GM13976 (cell line): ENCODE measurements at regions not wholly inside any gene's neighbourhood (a gene's known extent, or its start where the extent isn't known, plus 50 kb on each side); places are given as distances from the start of the nearest gene placed in this dataset.

Source experiments
- DNase-seq: peaks from one replicate; pipeline ENCODE4 v3.0.0; 2012; ENCODE audit warnings: low spot score
- CTCF ChIP-seq: IDR thresholded peaks from 2 replicates; pipeline ENCODE4 v1.5.1; 2012; ENCODE audit warnings: borderline replicate concordance, mild to moderate bottlenecking; ENCODE audit not compliant: insufficient read depth; ENCODE audit errors: extremely low read depth, missing control alignments, control extremely low read depth
- in situ Hi-C: fragments of 300-500 bp; cut with MboI; formaldehyde crosslinking; loops from one replicate; pipeline ENCODE4 v1.12.0; 2022; ENCODE audit warnings: low sequenced_read_pairs, mixed read lengths, inconsistent platforms; ENCODE audit not compliant: unreplicated experiment

- DNase-seq, result no peak
- no peak for TF ChIP-seq CTCF
- in situ Hi-C loops, result no loop called here
Measured at GRCh38 chr2:126843081-126843480, 55.6 kb upstream of the TEX51 start.

- TF ChIP-seq CTCF, result no peak
- in situ Hi-C loops, result no loop called here
- DNase-seq, result no peak
Measured at GRCh38 chr2:126846241-126846640, 52.4 kb upstream of the TEX51 start.
